Left ventricle myocardium superior (tissue), 1 donor: ENCODE measurements at regions not wholly inside any gene's neighbourhood (a gene's known extent, or its start where the extent isn't known, plus 50 kb on each side); places are given as distances from the start of the nearest gene placed in this dataset.

Source experiments
- ATAC-seq: fragments of 200-7000 bp; cut with Tn5 transposase; one replicate; pipeline ENCODE4 v1.9.1; 2020; ENCODE audit warnings: mild to moderate bottlenecking, moderate library complexity
- DNase-seq: peaks from one replicate; pipeline ENCODE4 v3.0.0-alpha.2; 2020
- intact Hi-C: fragments of 100-400 bp; cut with micrococcal nuclease; formaldehyde crosslinking; loops from one replicate; pipeline ENCODE4 v1.11.0; 2022
- donor health status: DM: no; HTN: yes; CAD: no; lungs with severe emphysema.

DNA sequence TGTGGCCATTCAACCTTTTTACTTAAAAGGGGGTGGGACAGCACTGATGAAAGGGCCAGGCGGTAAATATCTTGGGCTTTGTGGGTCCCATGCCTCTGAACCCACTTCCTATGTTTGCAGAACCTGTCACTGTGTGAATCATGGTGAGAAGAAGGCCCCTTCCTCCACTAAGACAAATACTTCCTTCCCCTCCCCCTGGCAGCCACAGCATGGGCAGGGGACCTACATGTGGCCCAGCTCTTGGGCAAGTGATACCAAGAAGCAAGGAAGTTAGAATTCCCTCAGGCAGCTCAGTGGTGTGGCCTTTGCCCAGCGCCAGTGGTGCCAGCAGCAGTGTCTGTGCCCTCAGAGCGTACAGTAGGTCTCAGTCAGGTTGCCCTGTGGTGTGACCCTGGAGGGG is 168.6 kb downstream of the TRIM33 start:
- intact Hi-C loops = no loop called here
- ATAC-seq (no peak), DNase-seq (no peak)

DNA sequence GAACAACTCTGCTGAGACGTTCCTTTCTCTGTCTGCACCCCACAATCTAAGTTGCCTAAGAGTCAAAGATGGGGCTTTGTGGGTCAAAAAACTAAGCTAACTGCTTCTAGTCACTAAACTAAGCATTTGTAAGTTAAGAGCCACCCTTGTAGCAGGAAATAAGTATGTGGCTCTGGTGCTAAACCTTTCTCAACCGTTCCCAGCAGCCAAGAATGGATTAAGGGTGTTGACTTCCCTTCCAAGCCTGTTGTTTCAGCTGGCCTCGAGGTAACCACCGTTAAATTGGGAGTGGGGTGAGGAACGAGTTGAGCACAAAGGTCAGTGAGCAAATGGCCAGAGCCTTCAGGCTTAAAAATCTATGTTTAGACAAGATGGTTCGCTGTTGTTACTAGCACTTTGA is 169.1 kb downstream of the TRIM33 start:
- ATAC-seq = no peak
- intact Hi-C loops = no loop called here
- DNase-seq = no peak

DNA sequence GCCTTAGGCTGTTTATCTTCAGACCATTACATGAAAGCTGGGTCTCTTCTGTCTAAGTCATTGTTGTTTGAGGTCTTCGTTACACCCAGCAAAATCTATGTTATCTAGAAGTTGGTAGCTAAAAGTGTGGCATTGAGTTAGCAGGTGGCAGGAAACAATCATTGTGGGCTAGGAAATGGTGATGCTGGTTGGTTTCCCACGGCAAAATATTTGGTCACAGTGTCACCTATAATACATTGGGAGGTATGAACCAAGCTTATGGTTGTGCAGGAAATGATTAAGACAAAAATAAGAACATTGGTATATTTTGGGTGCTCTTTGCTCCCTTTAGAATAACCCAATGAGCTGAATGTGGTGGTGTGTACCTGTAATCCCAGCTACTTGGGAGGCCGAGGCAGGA is 169.7 kb downstream of the TRIM33 start:
- intact Hi-C loops = no loop called here
- DNase-seq (no peak), ATAC-seq (no peak)

DNA sequence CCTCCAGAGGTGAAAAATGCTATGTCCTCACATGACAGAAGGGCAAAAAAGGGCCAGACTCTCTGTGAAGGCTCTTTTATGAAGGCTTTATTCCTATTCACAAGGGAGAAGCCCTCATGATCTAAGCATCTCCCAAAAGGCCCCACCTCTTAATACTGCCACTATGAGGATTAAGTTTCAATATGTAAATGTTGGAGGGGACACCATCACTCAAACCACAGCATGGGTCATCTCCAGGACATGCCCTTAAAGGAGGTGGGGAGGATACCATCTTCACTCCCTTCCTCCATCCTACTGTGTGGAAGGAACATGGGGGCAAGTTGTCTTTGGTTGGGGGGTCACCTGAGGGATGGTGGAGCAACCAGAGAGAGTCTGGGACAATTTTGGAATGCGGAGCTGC is 170.1 kb downstream of the TRIM33 start:
- no peak for ATAC-seq
- intact Hi-C loops = no loop called here
- no peak for DNase-seq

DNA sequence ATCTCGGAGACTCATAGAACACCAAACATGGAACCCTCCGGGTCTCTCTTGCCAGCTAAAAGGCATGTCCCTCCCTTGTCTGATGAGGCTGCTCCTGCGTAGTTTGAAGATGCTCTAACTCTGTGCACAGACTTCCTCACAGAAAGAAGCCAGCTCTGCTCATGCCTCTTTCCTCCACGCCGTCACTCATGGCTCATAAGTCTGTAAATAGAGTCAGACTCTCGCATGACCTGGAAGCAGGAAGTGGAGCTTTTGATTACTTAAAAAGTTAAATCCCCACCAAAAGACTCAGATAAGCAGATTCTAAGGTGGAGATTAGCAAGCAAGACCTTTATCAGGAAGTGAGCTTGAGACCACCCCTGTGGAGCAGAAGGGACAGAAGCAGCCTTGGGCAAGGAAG is 171.6 kb downstream of the TRIM33 start:
- intact Hi-C loops = no loop called here
- DNase-seq = no peak

DNA sequence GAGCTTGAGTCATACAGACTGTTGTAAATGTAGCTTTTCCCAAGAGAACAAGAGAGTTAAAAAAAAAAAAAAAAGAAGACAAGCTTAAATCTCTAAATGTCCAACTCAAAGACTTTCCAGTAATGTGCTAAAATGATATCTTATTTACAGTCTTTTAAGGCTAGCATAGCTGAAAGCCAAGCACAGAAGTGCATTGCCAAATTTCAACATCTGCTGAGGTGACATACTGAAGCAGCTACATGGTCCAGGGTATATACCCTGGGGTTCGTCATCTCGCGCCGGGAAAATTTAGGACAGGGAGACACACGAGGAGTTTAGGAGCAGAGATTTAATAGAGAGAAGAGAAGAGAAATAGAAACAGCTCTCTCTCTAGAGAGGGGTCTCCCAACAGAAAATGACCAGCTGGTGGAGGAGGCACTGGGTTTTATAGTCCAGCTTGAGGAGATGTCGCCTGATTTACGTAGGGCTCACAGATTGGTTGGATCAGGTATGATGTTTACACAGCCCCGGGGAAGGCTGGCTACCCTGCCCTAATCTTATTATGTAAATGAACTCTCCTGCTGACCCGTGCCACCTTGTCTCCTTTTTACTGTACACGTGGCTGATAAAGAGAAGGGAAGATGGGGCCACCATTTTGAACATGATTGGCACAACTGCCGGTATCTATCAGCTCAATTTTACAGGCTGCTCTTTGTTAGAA is 172.7 kb downstream of the TRIM33 start:
- DNase-seq (no peak), ATAC-seq (no peak)
- intact Hi-C loops = no loop called here

More for the DNA sequence above, 171.6 kb downstream of the TRIM33 start:
- ATAC-seq = no peak

DNA sequence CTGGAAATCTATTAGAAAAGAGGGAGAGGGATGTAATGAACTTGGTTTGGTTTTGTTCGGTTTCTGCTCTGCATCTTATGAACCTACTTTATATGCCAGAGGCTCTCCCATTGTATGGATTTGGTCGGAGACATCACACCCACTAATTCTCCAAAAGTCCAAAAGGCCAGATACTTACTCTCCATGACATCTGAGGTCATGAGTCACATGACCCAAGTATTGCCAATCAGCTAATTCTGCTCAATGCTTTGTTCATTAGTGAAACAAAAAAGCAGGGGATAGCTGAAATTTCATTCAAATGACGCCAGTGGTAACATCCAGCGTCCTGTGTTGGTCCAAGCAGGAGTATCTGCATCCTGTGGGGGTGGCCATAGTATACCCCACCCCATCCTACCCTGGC is 173.6 kb downstream of the TRIM33 start:
- intact Hi-C loops = no loop called here
- ATAC-seq (no peak), DNase-seq (no peak)

DNA sequence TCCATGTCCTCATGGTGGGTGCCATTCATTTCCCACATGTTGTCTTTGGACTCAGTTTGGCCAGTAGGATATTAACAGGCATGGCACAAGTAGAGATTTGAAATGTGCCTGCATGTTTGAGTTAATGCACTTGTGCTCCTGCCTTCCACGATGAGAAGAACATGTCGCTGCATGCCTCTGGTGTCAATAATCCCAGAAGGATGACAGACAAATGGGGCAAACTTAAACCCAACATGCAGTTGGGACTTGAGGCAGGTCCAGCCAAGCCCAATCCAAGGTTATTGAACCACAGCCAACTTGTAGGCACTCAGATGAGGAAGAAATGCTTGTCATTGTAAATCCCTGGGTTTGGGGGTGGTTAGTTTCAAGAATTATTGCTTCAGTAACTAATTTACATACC is 174.6 kb downstream of the TRIM33 start:
- ATAC-seq (no peak), DNase-seq (no peak)
- intact Hi-C loops = no loop called here

DNA sequence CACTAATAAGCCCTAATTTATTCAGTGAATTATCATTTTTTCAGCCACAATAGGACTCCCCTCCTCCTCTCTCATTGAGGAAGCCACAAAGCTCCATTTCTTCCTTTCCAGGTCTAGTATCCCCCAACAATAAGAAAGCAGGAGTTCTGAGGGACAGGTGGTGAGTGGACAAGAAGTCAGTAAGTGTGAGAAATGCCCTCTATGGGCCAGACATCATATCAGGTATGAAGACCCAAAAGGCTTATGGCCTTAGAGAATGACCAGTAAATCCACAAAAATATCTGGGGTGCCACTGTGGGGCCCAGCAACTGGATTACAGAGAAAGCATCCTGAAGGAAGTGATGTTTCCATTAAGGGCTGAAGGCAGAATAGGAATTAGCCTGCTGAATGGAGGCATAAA is 175.7 kb downstream of the TRIM33 start:
- ATAC-seq (no peak), DNase-seq (no peak)
- intact Hi-C loops = no loop called here

DNA sequence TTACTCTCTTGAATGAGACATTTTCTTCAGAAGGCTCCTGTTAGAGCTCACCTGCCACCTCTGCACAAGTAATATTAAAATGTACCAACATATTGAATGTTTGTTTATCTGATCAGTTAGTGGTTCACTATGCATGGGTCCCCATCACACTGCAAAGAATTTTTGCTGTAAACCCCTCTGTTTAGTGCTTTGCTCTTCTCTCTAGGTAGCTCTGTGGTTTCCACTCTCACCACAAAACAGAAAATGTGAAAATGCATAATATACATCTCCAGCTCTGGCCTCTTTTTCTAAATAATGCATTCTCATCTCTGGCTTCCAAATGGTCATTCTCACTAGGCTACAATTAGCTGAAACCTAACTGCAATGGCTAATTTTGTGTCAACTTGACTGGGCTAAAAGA is 176.7 kb downstream of the TRIM33 start:
- ATAC-seq (no peak), DNase-seq (no peak)
- intact Hi-C loops = no loop called here

DNA sequence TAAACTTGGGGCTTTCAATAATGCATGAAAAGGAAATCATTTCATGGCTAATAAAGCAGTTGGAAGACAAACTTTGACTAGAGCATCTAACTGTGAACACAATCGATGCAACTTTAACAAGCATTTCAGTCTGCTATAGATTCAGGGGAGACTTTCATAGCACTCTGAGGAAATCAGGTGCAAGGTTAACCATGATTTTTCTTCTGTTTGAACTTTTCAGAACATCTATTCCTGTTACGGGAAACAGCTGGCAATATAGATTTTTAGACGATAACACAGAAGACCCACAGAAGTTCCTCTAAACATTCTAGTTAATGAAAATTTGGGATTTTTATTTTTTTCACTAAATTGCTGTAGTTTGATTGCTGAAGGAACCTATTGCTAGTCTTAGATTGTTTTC is 177.3 kb downstream of the TRIM33 start:
- DNase-seq = no peak
- no peak for ATAC-seq
- intact Hi-C loops = no loop called here

DNA sequence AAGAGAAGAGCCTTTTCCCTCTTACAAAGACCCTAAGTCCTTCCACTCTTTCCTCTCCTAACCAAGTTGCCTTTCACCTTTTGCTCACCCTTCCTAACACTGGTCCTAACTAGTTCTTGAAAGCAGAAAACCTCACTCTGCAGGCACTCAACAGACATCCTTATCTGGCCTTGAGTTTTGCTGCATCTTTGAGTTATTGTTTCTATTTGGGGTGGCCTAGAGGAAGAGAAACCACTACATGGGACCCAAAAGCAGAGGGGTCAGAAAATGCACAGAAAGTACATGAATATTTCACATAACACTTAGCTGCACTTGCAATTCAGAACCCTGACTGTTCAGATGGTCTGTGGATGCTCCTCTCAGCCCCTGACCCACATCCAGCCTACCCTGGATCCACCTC is 178.3 kb upstream of the SYT6 start:
- intact Hi-C loops = no loop called here
- DNase-seq (no peak), ATAC-seq (no peak)

DNA sequence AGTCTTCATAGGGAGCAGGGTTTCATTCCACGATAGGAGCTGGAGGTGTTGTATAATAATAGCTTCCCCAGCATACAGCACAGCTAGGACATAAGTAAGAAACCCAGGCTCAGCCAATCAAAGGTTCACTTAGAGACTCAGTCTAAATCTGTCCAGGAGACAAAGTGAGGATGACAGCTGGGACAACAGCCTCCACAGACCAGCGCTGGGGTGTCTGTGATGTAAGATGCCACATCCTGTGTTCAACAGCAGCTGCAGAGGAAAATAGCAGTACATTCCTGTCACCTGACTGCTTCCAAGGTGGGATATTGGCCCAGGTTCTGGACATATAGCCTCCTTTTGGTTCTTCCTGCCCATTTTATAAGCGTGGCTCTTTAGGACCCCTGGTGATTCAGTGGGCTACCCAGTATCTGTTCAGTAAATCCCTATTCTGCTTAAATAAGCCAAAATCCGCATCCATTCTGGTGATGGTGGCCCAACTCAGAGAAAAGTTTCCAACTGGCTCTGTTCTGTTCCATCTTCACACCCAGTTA is 176.8 kb upstream of the SYT6 start:
- no peak for DNase-seq
- ATAC-seq = no peak
- intact Hi-C loops = no loop called here

DNA sequence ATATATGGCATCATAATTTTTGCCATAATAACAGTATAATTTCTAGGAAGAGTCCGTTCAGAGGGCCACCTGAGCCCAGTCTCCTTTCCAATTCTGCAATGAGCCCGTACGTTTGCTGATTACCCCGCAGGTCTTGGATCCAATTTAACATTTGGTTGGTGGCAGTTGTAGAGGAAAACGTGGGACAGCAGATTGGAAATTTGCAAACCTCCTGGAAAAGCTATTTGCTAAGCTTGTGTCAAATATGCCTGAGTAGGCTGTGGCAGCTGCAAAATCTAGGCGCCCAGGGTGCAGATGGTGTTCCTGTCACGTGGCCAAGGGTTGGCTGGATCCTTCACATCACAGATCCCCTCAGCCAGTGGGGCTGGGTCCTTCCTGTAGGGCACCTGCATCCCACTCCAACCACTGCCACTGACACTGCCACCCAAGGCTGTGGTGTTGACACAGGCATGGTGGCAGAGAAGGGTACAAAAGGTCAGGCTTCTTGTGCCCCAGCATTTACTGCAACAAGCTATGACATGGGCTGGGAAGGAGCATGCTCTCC is 174.8 kb upstream of the SYT6 start:
- ATAC-seq = no peak
- intact Hi-C loops = no loop called here
- DNase-seq = no peak

DNA sequence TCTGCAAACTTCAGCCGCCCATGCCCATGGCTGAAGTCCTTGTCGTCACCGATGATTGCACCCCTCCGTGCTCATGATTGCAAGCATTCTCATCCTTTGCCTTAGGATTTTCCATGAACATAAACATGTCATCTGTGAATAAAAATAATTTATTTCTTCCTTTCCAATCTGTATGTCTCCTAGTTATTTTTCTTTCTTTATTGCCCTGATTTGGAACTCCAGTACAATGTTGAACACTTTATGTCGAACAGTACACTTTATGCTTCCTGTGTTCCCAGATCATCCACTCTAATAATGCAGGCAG is 170.9 kb upstream of the SYT6 start:
- intact Hi-C loops = no loop called here
- DNase-seq = no peak
- ATAC-seq = no peak

DNA sequence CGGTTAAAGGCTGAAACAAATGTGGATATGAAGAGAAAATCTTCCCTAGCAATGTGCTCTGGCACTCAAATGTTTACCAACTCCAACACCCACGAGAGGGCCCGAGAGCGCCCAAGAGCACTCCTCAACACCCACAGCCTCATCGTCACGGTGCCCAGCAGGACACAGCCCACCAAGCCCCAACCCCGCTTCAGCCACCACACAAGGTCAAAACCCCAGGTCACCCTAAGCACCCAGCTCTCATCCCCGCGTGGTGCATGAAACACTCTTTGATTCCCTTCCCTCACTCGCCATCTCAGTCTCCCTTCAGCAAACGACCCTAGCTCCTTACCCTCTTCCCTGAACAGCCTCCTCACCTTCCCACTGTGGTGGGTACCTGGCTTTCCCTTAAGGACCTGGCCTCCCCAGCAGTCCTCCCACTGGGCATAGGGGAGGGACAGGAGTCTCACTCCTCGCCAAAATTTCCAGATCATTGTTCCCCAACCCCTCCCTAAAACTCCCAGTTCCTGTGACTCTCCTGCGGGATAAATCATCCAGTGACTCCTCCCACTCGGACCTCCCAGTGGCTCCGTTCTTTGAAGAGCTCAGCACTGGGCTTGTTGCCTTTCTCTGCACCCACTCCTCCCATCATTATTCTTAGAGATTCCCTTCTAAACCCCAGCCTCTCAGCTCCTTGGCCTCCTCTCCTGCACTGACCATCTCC is 170.4 kb upstream of the SYT6 start:
- DNase-seq (no peak), ATAC-seq (no peak)
- intact Hi-C loops = no loop called here

DNA sequence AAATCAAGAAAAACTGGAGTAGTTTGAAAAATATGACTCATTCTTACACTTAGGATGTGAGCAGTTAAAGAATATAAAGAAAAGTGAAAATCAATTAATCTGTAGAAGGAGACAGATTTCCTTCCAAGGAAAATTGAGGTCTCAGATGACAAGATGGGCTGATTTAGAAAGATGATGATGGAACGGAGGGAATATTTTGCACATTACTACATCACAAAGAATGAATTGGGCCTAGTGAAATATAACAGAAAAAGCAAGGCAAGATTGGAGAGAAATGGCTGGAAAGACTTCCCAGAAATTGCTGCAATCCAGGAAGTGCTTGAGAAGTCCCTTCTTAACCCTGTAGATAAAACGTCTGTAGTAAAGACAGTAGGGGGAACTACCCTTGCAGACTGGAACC is 169.1 kb upstream of the SYT6 start:
- intact Hi-C loops = no loop called here
- ATAC-seq (no peak), DNase-seq (no peak)

DNA sequence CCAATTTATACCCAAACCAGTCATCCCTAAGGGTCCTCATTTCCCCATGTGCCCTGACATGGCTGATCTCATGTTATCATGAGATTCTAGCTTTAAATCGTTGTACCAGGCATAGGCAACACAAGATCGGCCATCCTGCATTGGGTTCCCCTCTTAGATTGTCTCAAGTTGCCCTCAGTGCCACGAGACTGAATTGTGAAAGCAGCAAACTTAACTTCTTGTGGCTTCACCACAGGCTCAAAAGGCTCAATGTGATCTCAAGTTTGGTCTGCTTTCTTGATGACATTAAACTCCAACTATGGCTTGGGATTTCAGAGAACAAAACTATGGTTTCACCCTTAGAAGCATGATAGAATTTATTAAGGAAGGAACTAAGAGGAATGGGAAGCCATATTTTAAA is 168.5 kb upstream of the SYT6 start:
- intact Hi-C loops = no loop called here
- no peak for DNase-seq
- ATAC-seq = no peak

DNA sequence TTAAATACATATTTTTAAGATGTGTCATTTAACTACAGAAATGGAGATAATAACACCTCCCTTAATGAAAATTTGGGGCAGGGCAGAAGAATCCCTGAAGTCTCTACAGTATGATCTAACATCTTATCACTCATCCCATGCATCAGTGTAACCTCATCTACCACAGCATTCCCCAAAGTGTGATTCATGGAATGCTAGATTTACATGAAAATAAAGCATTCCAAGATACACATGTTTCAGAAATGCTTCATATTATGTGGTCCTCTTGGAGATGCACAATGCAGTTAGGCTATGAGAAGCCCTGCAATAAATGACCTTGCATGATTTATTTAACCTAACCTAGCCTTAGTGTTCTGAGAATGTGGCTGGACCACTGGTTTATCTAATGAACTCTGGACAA is 166.9 kb upstream of the SYT6 start:
- ATAC-seq (no peak), DNase-seq (no peak)
- intact Hi-C loops = no loop called here

DNA sequence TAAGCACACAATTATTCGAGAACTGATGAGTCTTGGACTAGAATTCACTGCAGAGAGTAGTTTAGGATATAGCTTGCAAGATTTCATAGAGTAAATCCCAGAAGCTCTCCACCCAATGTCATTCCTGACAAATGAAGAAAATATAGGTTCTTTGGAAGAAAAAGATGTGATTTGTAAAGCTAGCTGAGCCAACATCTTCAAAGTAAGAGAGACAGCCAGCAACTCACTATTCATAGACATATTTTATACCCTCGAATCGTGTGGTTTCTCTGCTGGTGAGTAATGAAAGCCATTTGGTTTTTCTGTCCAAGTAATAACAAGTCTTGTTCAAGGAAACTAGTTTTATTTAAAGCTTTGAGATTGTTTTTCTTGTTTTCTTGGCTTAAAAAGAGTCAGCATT is 165.7 kb upstream of the SYT6 start:
- no peak for DNase-seq
- intact Hi-C loops = no loop called here
- ATAC-seq = no peak

DNA sequence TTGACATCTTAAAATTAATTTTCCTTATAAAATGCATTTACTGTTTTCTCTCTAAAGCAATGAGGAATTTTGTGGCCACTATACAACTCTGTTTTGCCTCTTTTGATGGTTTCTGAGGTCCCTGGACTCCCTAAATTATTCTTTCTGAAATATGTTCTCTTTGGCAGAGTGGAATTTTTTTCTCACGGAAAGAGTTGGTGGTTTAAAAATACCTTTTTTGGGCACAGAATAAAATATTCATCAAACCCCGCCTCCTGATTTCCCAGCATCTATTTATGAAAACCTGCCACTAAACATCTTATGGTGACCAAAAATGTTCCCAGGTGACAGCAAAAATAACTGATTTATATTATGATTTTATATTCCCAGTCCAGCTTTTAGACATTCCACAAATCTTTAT is 165.3 kb upstream of the SYT6 start:
- intact Hi-C loops = no loop called here

More for the DNA sequence above, 165.3 kb upstream of the SYT6 start:
- no peak for ATAC-seq
- no peak for DNase-seq
